ENCODE measurements at regions not wholly inside any gene's neighbourhood (a gene's known extent, or its start where the extent isn't known, plus 50 kb on each side); places are given as distances from the start of the nearest gene placed in this dataset.
A peak's percentile ranks its signal among the peaks of the same experiment; 100 is the strongest.

GRCh38 chr12:112714166-112714710, 77.3 kb upstream of the RPH3A start (continued):
- no peak for TF ChIP-seq RARB (CRISPR knock-in tag; IDR thresholded peaks at IDR 0.05)
- TF ChIP-seq ISL1 (CRISPR knock-in tag; IDR thresholded peaks at IDR 0.05), result no peak
- no peak for TF ChIP-seq SNAI2 (CRISPR knock-in tag; IDR thresholded peaks at IDR 0.05)
- TF ChIP-seq TOX (CRISPR knock-in tag; IDR thresholded peaks at IDR 0.05; ENCODE audit: borderline replicate concordance), result no peak
- TF ChIP-seq ZFP3 (CRISPR knock-in tag; IDR thresholded peaks at IDR 0.05), result no peak
- no peak for TF ChIP-seq ZNF8 (CRISPR knock-in tag; IDR thresholded peaks at IDR 0.05)
- TF ChIP-seq ZNF70 (CRISPR knock-in tag; IDR thresholded peaks at IDR 0.05), result no peak
- TF ChIP-seq ZC3H10 (CRISPR knock-in tag; IDR thresholded peaks at IDR 0.05), result no peak
- no peak for TF ChIP-seq CREB5 (CRISPR knock-in tag; IDR thresholded peaks at IDR 0.05; ENCODE audit: low read depth)

- peak; percentile 74 for ATAC-seq
- TF ChIP-seq PATZ1 (CRISPR knock-in tag; IDR thresholded peaks at IDR 0.05; ENCODE audit: borderline replicate concordance), result no peak
- TF ChIP-seq ZFP3 (CRISPR knock-in tag; IDR thresholded peaks at IDR 0.05), result no peak
- TF ChIP-seq ZNF70 (CRISPR knock-in tag; IDR thresholded peaks at IDR 0.05), result no peak
- TF ChIP-seq ZC3H10 (CRISPR knock-in tag; IDR thresholded peaks at IDR 0.05), result no peak
- TF ChIP-seq ZNF8 (CRISPR knock-in tag; IDR thresholded peaks at IDR 0.05), result no peak
- TF ChIP-seq ARNTL (CRISPR knock-in tag; IDR thresholded peaks at IDR 0.05; ENCODE audit: borderline replicate concordance, low read depth), result no peak
- TF ChIP-seq ESRRG (CRISPR knock-in tag; IDR thresholded peaks at IDR 0.05), result no peak
- no peak for TF ChIP-seq CSDC2 (CRISPR knock-in tag; IDR thresholded peaks at IDR 0.05)
- TF ChIP-seq ISL1 (CRISPR knock-in tag; IDR thresholded peaks at IDR 0.05), result no peak
- no peak for TF ChIP-seq TSHZ2 (CRISPR knock-in tag; IDR thresholded peaks at IDR 0.05)
- TF ChIP-seq SNAI2 (CRISPR knock-in tag; IDR thresholded peaks at IDR 0.05), result no peak
- no peak for TF ChIP-seq BACH2 (CRISPR knock-in tag; IDR thresholded peaks at IDR 0.05; ENCODE audit: borderline replicate concordance)
- no peak for TF ChIP-seq CSRNP3 (CRISPR knock-in tag; IDR thresholded peaks at IDR 0.05)
- TF ChIP-seq RARB (CRISPR knock-in tag; IDR thresholded peaks at IDR 0.05), result no peak
- TF ChIP-seq ZNF565 (CRISPR knock-in tag; conservative IDR thresholded peaks at IDR 0.05; ENCODE audit: low read depth), result no peak
Measured at GRCh38 chr12:112716099-112717093, 75.2 kb upstream of the RPH3A start.

- no peak for ATAC-seq
- TF ChIP-seq TOX (CRISPR knock-in tag; IDR thresholded peaks at IDR 0.05; ENCODE audit: borderline replicate concordance), result no peak
Measured at GRCh38 chr12:112728864-112729263, 62.7 kb upstream of the RPH3A start.

- TF ChIP-seq POU6F1 (CRISPR knock-in tag; IDR thresholded peaks at IDR 0.05; ENCODE audit: borderline replicate concordance, low read depth) (no peak), ESRRG (CRISPR knock-in tag; IDR thresholded peaks at IDR 0.05) (no peak), ZNF8 (CRISPR knock-in tag; IDR thresholded peaks at IDR 0.05) (no peak)
- ATAC-seq, result no peak
Measured at GRCh38 chr12:112734859-112735695, 56.5 kb upstream of the RPH3A start.

Data from SK-N-SH treated with all-trans-retinoic acid at 6 μM for 48 hours (cell line).